ENCODE measurements at regions not wholly inside any gene's neighbourhood (a gene's known extent, or its start where the extent isn't known, plus 50 kb on each side); places are given as distances from the start of the nearest gene placed in this dataset.
"Not testable (repeated sequence)": the region's sequence is repeated elsewhere in the genome, so short reads cannot be mapped to it uniquely, and the experiment has no call there.

GRCh38 chr9:65416948-65417347 is 131.9 kb upstream of the FOXD4L5 start:
- not testable (repeated sequence) for DNase-seq

GRCh38 chr9:65414249-65414648 is 129.2 kb upstream of the FOXD4L5 start:
- not testable (repeated sequence) for DNase-seq

- not testable (repeated sequence) for DNase-seq
These were observed 128.4 kb upstream of the FOXD4L5 start for GRCh38 chr9:65413371-65413770.

GRCh38 chr9:65411901-65412300 is 126.9 kb upstream of the FOXD4L5 start:
- DNase-seq = no peak

GRCh38 chr9:65411336-65411735 is 126.3 kb upstream of the FOXD4L5 start:
- DNase-seq = no peak

GRCh38 chr9:65410926-65411325 is 125.9 kb upstream of the FOXD4L5 start:
- DNase-seq = no peak

- DNase-seq = no peak
These were observed 124.5 kb upstream of the FOXD4L5 start for GRCh38 chr9:65409471-65409980.

GRCh38 chr9:65408806-65409205 is 123.8 kb upstream of the FOXD4L5 start:
- DNase-seq = not testable (repeated sequence)

- DNase-seq = not testable (repeated sequence)
These were observed 121.6 kb upstream of the FOXD4L5 start for GRCh38 chr9:65406625-65407024.

- DNase-seq = not testable (repeated sequence)
These were observed 120.8 kb upstream of the FOXD4L5 start for GRCh38 chr9:65405766-65406165.

GRCh38 chr9:65405253-65405652 is 120.2 kb upstream of the FOXD4L5 start:
- DNase-seq = no peak

- no peak for DNase-seq
These were observed 119.4 kb upstream of the FOXD4L5 start for GRCh38 chr9:65404232-65405006.

GRCh38 chr9:65403721-65404120 is 118.7 kb upstream of the FOXD4L5 start:
- DNase-seq = no peak

GRCh38 chr9:65403072-65403471 is 118.1 kb upstream of the FOXD4L5 start:
- DNase-seq = not testable (repeated sequence)

GRCh38 chr9:65402206-65402870 is 117.3 kb upstream of the FOXD4L5 start:
- not testable (repeated sequence) for DNase-seq

GRCh38 chr9:65401456-65402045 is 116.5 kb upstream of the FOXD4L5 start:
- DNase-seq = not testable (repeated sequence)

GRCh38 chr9:65400886-65401285 is 115.9 kb upstream of the FOXD4L5 start:
- no peak for DNase-seq

- DNase-seq = peak in 1 of 3 experiments; percentile 3
These were observed 113.0 kb upstream of the FOXD4L5 start for GRCh38 chr9:65397763-65398719.

GRCh38 chr9:65397226-65397625 is 112.2 kb upstream of the FOXD4L5 start:
- DNase-seq = not testable (repeated sequence)

- DNase-seq = not testable (repeated sequence)
These were observed 111.6 kb upstream of the FOXD4L5 start for GRCh38 chr9:65396601-65397000.

- not testable (repeated sequence) for DNase-seq
These were observed 110.8 kb upstream of the FOXD4L5 start for GRCh38 chr9:65395789-65396188.

GRCh38 chr9:65395121-65395520 is 110.1 kb upstream of the FOXD4L5 start:
- not testable (repeated sequence) for DNase-seq
